HG02973 (cell line): ENCODE measurements at regions not wholly inside any gene's neighbourhood (a gene's known extent, or its start where the extent isn't known, plus 50 kb on each side); places are given as distances from the start of the nearest gene placed in this dataset.
"Not testable (repeated sequence)": the region's sequence is repeated elsewhere in the genome, so short reads cannot be mapped to it uniquely, and the experiment has no call there.

Source experiments
- ATAC-seq: cut with Tn5 transposase; IDR thresholded peaks from one replicate; pipeline ENCODE4 v1.9.1; 2021; ENCODE audit warnings: moderate library complexity; ENCODE audit not compliant: unreplicated experiment

- no peak for ATAC-seq
Observed at GRCh38 chr3:182650568-182651128, 142.7 kb upstream of the ATP11B start.

GRCh38 chr3:182651461-182651860 lies 141.8 kb upstream of the ATP11B start:
- ATAC-seq = no peak

GRCh38 chr3:182653065-182653464 lies 140.2 kb upstream of the ATP11B start:
- ATAC-seq = not testable (repeated sequence)

- ATAC-seq = no peak
Observed at GRCh38 chr3:182668541-182668940, 124.8 kb upstream of the ATP11B start.

GRCh38 chr3:182668974-182669373 lies 124.3 kb upstream of the ATP11B start:
- ATAC-seq = no peak

- no peak for ATAC-seq
Observed at GRCh38 chr3:182671541-182671940, 121.8 kb upstream of the ATP11B start.

- ATAC-seq = no peak
Observed at GRCh38 chr3:182671942-182672341, 121.4 kb upstream of the ATP11B start.

GRCh38 chr3:182673336-182673735 lies 120.0 kb upstream of the ATP11B start:
- ATAC-seq = no peak

GRCh38 chr3:182682263-182683241 lies 110.8 kb upstream of the ATP11B start:
- peak; percentile 90 for ATAC-seq

- peak; percentile 63 for ATAC-seq
Observed at GRCh38 chr3:182683453-182683852, 109.9 kb upstream of the ATP11B start.

GRCh38 chr3:182683858-182684257 lies 109.4 kb upstream of the ATP11B start:
- ATAC-seq = no peak

GRCh38 chr3:182686033-182686886 lies 107.0 kb upstream of the ATP11B start:
- no peak for ATAC-seq

- no peak for ATAC-seq
Observed at GRCh38 chr3:182690172-182690571, 103.1 kb upstream of the ATP11B start.

GRCh38 chr3:182692021-182692420 lies 101.3 kb upstream of the ATP11B start:
- peak; percentile 80 for ATAC-seq

GRCh38 chr3:182692695-182693094 lies 100.6 kb upstream of the ATP11B start:
- no peak for ATAC-seq

GRCh38 chr3:182693723-182694122 lies 99.6 kb upstream of the ATP11B start:
- ATAC-seq = no peak

- ATAC-seq = no peak
Observed at GRCh38 chr3:182696916-182697315, 96.4 kb upstream of the ATP11B start.

GRCh38 chr3:182697345-182697919 lies 95.9 kb upstream of the ATP11B start:
- ATAC-seq = no peak

- ATAC-seq = no peak
Observed at GRCh38 chr3:182698078-182698477, 95.2 kb upstream of the ATP11B start.

GRCh38 chr3:182699550-182700170 lies 93.6 kb upstream of the ATP11B start:
- ATAC-seq = no peak

GRCh38 chr3:182702216-182702615 lies 91.1 kb upstream of the ATP11B start:
- no peak for ATAC-seq
